A549 (cell line): ENCODE measurements at regions not wholly inside any gene's neighbourhood (a gene's known extent, or its start where the extent isn't known, plus 50 kb on each side); places are given as distances from the start of the nearest gene placed in this dataset.

Source experiments
- ATAC-seq, 2 experiments: fragments of 200-7000 bp in 1 of 2; fragments of >200 bp in 1 of 2; cut with Nextera tagmentation in 1 of 2; cut with Tn5 transposase in 1 of 2; 3 replicates each; pipeline versions ENCODE4 v1.8.0 to v1.9.1; 2018 to 2020; ENCODE audit warnings: mild to moderate bottlenecking in 1 of 2, moderate library complexity in 1 of 2
- CTCF ChIA-PET: fragments of 300-600 bp; sonication (Branson Sonifier 250); formaldehyde crosslinking; extraction: SDS; loops from one replicate; lab custom pipeline; 2021; ENCODE audit warnings: antibody characterized with exemption, inconsistent platforms; lab: Yijun Ruan, JAX
- POLR2A ChIA-PET: fragments of 350-600 bp; formaldehyde crosslinking; extraction: SDS; loops from one replicate; lab custom pipeline; 2021; ENCODE audit warnings: antibody characterized with exemption, inconsistent platforms; lab: Yijun Ruan, JAX
- DNase-seq, 2 experiments: peaks; one replicate each; pipeline versions ENCODE4 v3.0.0 to v3.0.0-alpha.2; 2011 to 2016; ENCODE audit warnings: low read depth in 1 of 2, low spot score in 1 of 2
- FAIRE-seq: peaks from 2 replicates; lab custom pipeline; 2011; peaks lifted over from hg19 to GRCh38; lab: Jason Lieb, UNC
- H3K27ac ChIP-seq, 2 experiments: fragments of >200 bp; sonication (Bioruptor Twin); formaldehyde crosslinking; 3 replicates each; pipeline ENCODE4 v1.5.1; 2016 to 2017
- H3K4me1 ChIP-seq: fragments of >200 bp; sonication (Bioruptor Twin); formaldehyde crosslinking; 3 replicates; pipeline ENCODE4 v1.6.1; 2016
- H3K4me2 ChIP-seq: fragments of >200 bp; sonication (Bioruptor Twin); formaldehyde crosslinking; 3 replicates; pipeline ENCODE4 v1.6.1; 2016
- H3K4me3 ChIP-seq: fragments of >200 bp; sonication (Bioruptor Twin); formaldehyde crosslinking; 3 replicates; pipeline ENCODE4 v1.5.1; 2016
- H3K9me3 ChIP-seq: fragments of >200 bp; sonication (Bioruptor Twin); formaldehyde crosslinking; 3 replicates; pipeline ENCODE4 v1.6.1; 2016
- CBX8 ChIP-seq: fragments of 200-600 bp; sonication (generic); IDR thresholded peaks from 2 replicates; pipeline ENCODE4 v1.6.1; 2016
- CTCF ChIP-seq: fragments of >200 bp; sonication (Bioruptor Twin); formaldehyde crosslinking; IDR thresholded peaks from 3 replicates; pipeline ENCODE4 v1.5.1; 2016
- EHF ChIP-seq: fragments of 250-450 bp; sonication (Bioruptor Pico); IDR thresholded peaks from 2 replicates; pipeline ENCODE4 v1.5.0; 2020; ENCODE audit warnings: mild to moderate bottlenecking
- ELK1 ChIP-seq: fragments of 150-350 bp; IDR thresholded peaks from 2 replicates; pipeline ENCODE4 v1.6.1; 2014; ENCODE audit warnings: low read depth, mild to moderate bottlenecking, low read length
- FOSB ChIP-seq: fragments of 250-450 bp; sonication (Bioruptor Pico); IDR thresholded peaks from 2 replicates; pipeline ENCODE4 v1.5.0; 2020; ENCODE audit warnings: mild to moderate bottlenecking, moderate library complexity
- FOXS1 ChIP-seq: fragments of 250-450 bp; sonication (Bioruptor Pico); IDR thresholded peaks from 2 replicates; pipeline ENCODE4 v1.5.0; 2020; ENCODE audit warnings: mild to moderate bottlenecking, moderate library complexity
- HES2 ChIP-seq: fragments of >200 bp; sonication (Bioruptor Twin); formaldehyde crosslinking; IDR thresholded peaks from 2 replicates; pipeline ENCODE4 v1.6.1; 2016
- KDM5A ChIP-seq: fragments of 200-600 bp; sonication (generic); IDR thresholded peaks from 2 replicates; pipeline ENCODE4 v1.6.1; 2016; ENCODE audit warnings: antibody characterized with exemption, mild to moderate bottlenecking
- MAFK ChIP-seq: fragments of 450-650 bp; IDR thresholded peaks from 2 replicates; pipeline ENCODE4 v1.6.1; 2014; ENCODE audit not compliant: partially characterized antibody
- NR3C1 ChIP-seq: fragments of >200 bp; sonication (Bioruptor Twin); formaldehyde crosslinking; IDR thresholded peaks from 3 replicates; pipeline ENCODE4 v1.6.1; 2017
- PBX3 ChIP-seq: IDR thresholded peaks from 2 replicates; pipeline ENCODE4 v1.6.1; 2012
- POLR2A ChIP-seq: IDR thresholded peaks from 2 replicates; pipeline ENCODE4 v1.6.1; 2012; ENCODE audit warnings: mild to moderate bottlenecking, low read length
- RARB ChIP-seq: fragments of 250-450 bp; sonication (Bioruptor Pico); IDR thresholded peaks from 2 replicates; pipeline ENCODE4 v1.8.0; 2021; ENCODE audit warnings: mild to moderate bottlenecking, moderate library complexity
- REST ChIP-seq: fragments of 200-600 bp; sonication (generic); IDR thresholded peaks from 2 replicates; pipeline ENCODE4 v1.6.1; 2016; ENCODE audit warnings: antibody characterized with exemption, mild to moderate bottlenecking, moderate library complexity
- RFX5 ChIP-seq: fragments of 450-650 bp; IDR thresholded peaks from 2 replicates; pipeline ENCODE4 v1.7.1; 2014; ENCODE audit warnings: antibody characterized with exemption, mild to moderate bottlenecking, moderate library complexity
- SREBF2 ChIP-seq: fragments of 450-650 bp; IDR thresholded peaks from 2 replicates; pipeline ENCODE4 v1.6.1; 2014; ENCODE audit warnings: mild to moderate bottlenecking, moderate library complexity
- TFCP2L1 ChIP-seq: fragments of 250-450 bp; sonication (Bioruptor Pico); IDR thresholded peaks from 2 replicates; pipeline ENCODE4 v1.5.0; 2021; ENCODE audit warnings: mild to moderate bottlenecking
- USF2 ChIP-seq: fragments of 450-650 bp; IDR thresholded peaks from 2 replicates; pipeline ENCODE4 v1.6.1; 2014; ENCODE audit warnings: antibody characterized with exemption
- ZFP36 ChIP-seq: fragments of 450-650 bp; IDR thresholded peaks from 2 replicates; pipeline ENCODE4 v1.6.1; 2014; ENCODE audit warnings: borderline replicate concordance; ENCODE audit not compliant: partially characterized antibody
- ZNF302 ChIP-seq: fragments of 250-450 bp; sonication (Bioruptor Pico); IDR thresholded peaks from 2 replicates; pipeline ENCODE4 v1.9.0; 2021; ENCODE audit warnings: inconsistent platforms, mild to moderate bottlenecking, moderate library complexity
- ZSCAN20 ChIP-seq: fragments of 250-450 bp; sonication (Bioruptor Pico); IDR thresholded peaks from 2 replicates; pipeline ENCODE4 v1.8.0; 2022; ENCODE audit warnings: mild to moderate bottlenecking, moderate library complexity
- WGBS: methylation state at CpG from one replicate; pipeline ENCODE4 v1.1.6; 2017; ENCODE audit errors: missing lambda C conversion rate; 5-methylcytosine and 5-hydroxymethylcytosine counted together

- WGBS: 41% methylated on average over 8 of the region's 8 CpGs
- ATAC-seq: no peak
- CTCF ChIA-PET: interaction anchor here (1.1 kb wide), 1 partner anchor 167 kb away, joined by 3 read pairs; no protein-coding TSS in a partner anchor
- Histone ChIP-seq H3K4me1 (no peaks in the 10 kb centered on the region), H3K4me2 (no peak overlapping the region), H3K4me3 (no peak overlapping the region), H3K9me3 (no peaks in the 10 kb centered on the region), H3K27ac (no peak overlapping the region)
- DNase-seq: no peak
- POLR2A ChIA-PET: no interaction called here
- no peak for FAIRE-seq
- TF ChIP-seq ZSCAN20 (no peak), TFCP2L1 (CRISPR knock-in tag) (no peak), FOSB (CRISPR knock-in tag) (no peak), FOXS1 (CRISPR knock-in tag) (no peak), KDM5A (no peak), EHF (CRISPR knock-in tag) (no peak), CTCF (no peak)
- TF ChIP-seq, all 56 proteins: peak for 0
These were observed 139.2 kb upstream of the RET start for GRCh38 chr10:42937649-42938180.

GRCh38 chr10:42938351-42938750, 138.5 kb upstream of the RET start:
- DNase-seq: no peak
- ATAC-seq: no peak
- FAIRE-seq: no peak
- CTCF ChIA-PET: no interaction called here
- Histone ChIP-seq H3K4me1 (no peaks in the 10 kb centered on the region), H3K9me3 (no peaks in the 10 kb centered on the region), H3K4me3 (no peak overlapping the region)
- WGBS: 46% methylated on average over 8 of the region's 8 CpGs
- TF ChIP-seq REST (no peak), NR3C1 (no peak), ZFP36 (no peak), PBX3 (no peak)
- TF ChIP-seq, all 56 proteins: peak for 0
- Histone ChIP-seq H3K27ac (no peak overlapping the region), H3K4me2 (no peak overlapping the region)
- POLR2A ChIA-PET: no interaction called here

- 54% methylated on average over 11 of the region's 11 CpGs for WGBS
- no peak for ATAC-seq
- ChIA-PET POLR2A (no interaction called here), CTCF (no interaction called here)
- no peak for FAIRE-seq
- DNase-seq: no peak
- Histone ChIP-seq H3K27ac (no peak overlapping the region), H3K4me1 (no peaks in the 10 kb centered on the region), H3K9me3 (no peaks in the 10 kb centered on the region), H3K4me2 (no peak overlapping the region), H3K4me3 (no peak overlapping the region)
- TF ChIP-seq KDM5A: no peak
- TF ChIP-seq ELK1: no peak
- TF ChIP-seq RARB (CRISPR knock-in tag): no peak
- no peak for TF ChIP-seq CBX8
- TF ChIP-seq POLR2A: no peak
- TF ChIP-seq HES2: no peak
- TF ChIP-seq ZNF302 (CRISPR knock-in tag): no peak
- no peak for TF ChIP-seq SREBF2
- TF ChIP-seq MAFK: no peak
- TF ChIP-seq RFX5: no peak
- no peak for TF ChIP-seq USF2
These were observed 137.6 kb upstream of the RET start for GRCh38 chr10:42939237-42939636.
